Loucy (cell line): ENCODE measurements at regions not wholly inside any gene's neighbourhood (a gene's known extent, or its start where the extent isn't known, plus 50 kb on each side); places are given as distances from the start of the nearest gene placed in this dataset.

ENCODE experiments used
- CTCF ChIP-seq: fragments of 200-600 bp; sonication (generic); conservative IDR thresholded peaks from 2 replicates; pipeline ENCODE4 v1.5.1; 2014; ENCODE audit warnings: mild to moderate bottlenecking, antibody characterized with exemption, low read length
- EZH2phosphoT487 ChIP-seq: fragments of 200-600 bp; IDR thresholded peaks from 2 replicates; pipeline ENCODE4 v1.6.1; 2018; ENCODE audit warnings: antibody characterized with exemption, mild to moderate bottlenecking, moderate library complexity, borderline replicate concordance

GRCh38 chr9:126203313-126203712 is 123.3 kb upstream of the MVB12B start:
- TF ChIP-seq CTCF (peak; percentile 49), EZH2phosphoT487 (no peak)
